Upper lobe of left lung (tissue), 4 donors: ENCODE measurements at regions not wholly inside any gene's neighbourhood (a gene's known extent, or its start where the extent isn't known, plus 50 kb on each side); places are given as distances from the start of the nearest gene placed in this dataset.

Experiments
- CTCF ChIP-seq, 6 experiments: fragments of 450-650 bp in 4 of 6; fragments of 200-600 bp in 2 of 6; sonication (generic) in 2 of 6; IDR thresholded peaks; one replicate each; pipeline ENCODE4 v1.5.1; 2016 to 2019; ENCODE audit warnings: antibody characterized with exemption in 6 of 6
- EP300 ChIP-seq, 4 donors: sonication (generic); formaldehyde crosslinking; IDR thresholded peaks; one replicate each; pipeline ENCODE4 v1.5.1; 2017; ENCODE audit warnings: antibody characterized with exemption in 4 of 4, control low read depth in 2 of 4
- POLR2A ChIP-seq, 4 donors: fragments of 450-650 bp; IDR thresholded peaks; one replicate each; pipeline ENCODE4 v1.5.1; 2016 to 2017; ENCODE audit warnings: antibody characterized with exemption in 4 of 4, mild to moderate bottlenecking in 2 of 4
- POLR2AphosphoS5 ChIP-seq, 2 donors: sonication (generic); formaldehyde crosslinking; IDR thresholded peaks; one replicate each; pipeline ENCODE4 v1.5.1; 2017; ENCODE audit warnings: antibody characterized with exemption in 2 of 2

DNA sequence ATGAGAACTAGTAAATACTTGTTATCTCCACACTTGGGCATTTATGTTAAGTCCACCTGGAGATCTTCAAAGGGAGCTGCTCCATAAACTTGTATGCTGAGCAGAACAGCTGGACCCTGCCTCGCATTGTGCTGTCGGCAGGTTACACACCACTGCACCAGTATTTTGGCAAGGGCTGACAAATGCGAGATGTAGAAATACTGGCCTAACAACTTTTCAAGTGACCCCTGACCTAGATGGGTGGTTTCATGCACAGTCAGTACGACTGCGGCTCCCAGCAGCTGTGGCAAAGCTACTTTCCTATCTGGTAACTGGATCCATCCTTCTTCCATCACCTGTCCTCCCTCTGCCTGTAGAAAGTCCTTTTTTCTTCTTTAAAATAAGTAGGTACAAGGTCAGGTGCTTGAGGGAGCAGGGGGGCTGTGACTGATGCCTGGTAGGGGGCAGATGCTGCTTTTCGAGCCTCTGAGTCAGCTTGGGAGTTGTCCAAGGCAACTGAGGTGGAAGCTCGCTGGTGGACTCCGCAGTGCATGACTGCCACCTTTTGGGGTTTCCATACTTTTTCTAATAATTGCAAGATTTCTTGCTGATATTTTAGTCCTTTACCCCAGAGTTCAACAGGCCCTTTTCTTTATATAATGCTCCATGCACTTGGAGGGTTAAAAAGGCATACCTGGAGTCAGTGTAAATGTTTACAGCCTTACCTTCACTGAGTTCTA, 86.8 kb downstream of the SLC25A15 start:
- TF ChIP-seq EP300 (IDR thresholded peaks at IDR 0.05), result no peak
- no peak for TF ChIP-seq CTCF (IDR thresholded peaks at IDR 0.05)
- no peak for TF ChIP-seq POLR2AphosphoS5 (IDR thresholded peaks at IDR 0.05)
- no peak for TF ChIP-seq POLR2A (IDR thresholded peaks at IDR 0.05)
